ENCODE measurements at regions not wholly inside any gene's neighbourhood (a gene's known extent, or its start where the extent isn't known, plus 50 kb on each side); places are given as distances from the start of the nearest gene placed in this dataset.

DNA sequence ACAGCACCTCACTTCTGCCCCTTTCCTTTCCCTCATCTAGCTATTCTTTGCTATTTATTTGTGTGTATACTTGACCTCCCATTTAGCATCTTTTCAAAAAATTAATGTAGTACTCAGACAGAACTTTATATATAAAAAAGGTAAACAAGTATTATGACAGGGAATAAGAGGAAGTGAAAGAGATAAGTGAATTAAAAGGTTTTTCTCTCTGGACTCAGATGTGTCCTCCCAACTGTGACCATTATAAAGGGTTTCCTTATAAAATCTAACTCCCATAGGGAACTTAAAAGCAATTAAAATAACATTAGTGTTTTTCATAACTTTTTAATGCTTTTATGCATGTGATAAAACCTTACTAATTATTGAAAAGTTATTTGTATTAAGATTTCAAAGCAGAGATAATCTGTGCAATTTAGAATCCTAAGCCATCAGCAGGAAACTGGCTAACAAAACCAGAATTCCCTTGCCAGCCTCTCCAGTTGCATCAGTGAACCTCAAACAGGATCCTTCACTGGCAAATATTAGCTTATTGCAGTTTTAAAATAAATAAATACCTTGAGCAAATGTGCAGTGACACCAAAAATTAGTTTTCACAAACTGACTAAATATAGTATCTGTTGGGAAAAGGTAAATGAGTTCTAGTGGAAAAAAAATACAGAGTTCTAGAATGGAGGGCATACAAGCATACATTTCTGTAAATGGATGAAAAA is 930.7 kb downstream of the BCL11A start:
- no peak for DNase-seq

- DNase-seq = no peak
Measured at GRCh38 chr2:59604123-59604522, 949.3 kb downstream of the BCL11A start.

DNA sequence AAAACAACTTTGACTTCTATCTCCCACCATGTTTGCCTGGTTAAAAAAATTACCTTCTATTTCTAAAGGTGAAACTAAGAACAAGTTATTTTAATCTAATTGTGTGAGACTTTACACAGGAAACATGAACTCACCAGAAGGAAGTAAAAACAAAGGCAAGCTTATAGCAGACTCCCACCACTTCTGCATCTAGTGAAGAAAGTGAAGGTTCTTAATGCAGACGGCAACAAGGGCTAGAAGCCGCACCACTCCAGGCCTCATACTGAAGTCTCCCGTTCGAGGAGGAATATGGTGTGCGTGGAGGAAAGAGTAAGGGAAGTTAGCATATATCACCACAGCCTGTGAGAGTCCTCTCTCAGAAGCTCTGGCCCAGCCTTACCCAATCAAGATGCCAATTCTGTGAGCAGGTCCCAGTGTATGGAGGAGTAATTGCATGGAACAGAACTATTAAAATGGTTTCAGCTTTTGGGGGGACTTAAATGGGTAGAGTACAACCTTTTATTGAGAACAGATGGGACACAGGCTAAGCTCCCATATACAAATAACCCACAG is 958.7 kb downstream of the BCL11A start:
- DNase-seq = no peak

GRCh38 chr2:59590798-59591197 is 962.7 kb downstream of the BCL11A start:
- DNase-seq = no peak

DNA sequence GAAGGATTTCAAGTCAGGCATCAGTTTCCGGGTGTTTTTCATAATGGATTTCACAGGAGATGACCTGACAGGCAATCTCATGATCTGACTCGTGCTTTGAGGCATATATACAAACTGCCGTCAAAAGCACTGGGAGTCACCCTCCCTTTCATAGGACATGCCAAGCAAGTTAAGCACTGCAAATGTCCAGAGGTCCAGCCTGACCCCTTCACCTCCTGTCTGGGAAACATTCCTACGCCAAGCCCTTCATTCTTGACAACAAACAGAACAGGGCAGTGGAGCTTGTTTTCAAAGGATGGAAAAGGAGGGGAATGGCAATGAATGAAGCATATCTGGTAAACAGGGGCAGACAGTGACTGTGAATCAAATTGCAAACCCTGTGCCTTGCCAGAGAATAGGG is 963.6 kb downstream of the BCL11A start:
- no peak for DNase-seq

GRCh38 chr2:59588286-59588685 is 965.2 kb downstream of the BCL11A start:
- no peak for DNase-seq

DNA sequence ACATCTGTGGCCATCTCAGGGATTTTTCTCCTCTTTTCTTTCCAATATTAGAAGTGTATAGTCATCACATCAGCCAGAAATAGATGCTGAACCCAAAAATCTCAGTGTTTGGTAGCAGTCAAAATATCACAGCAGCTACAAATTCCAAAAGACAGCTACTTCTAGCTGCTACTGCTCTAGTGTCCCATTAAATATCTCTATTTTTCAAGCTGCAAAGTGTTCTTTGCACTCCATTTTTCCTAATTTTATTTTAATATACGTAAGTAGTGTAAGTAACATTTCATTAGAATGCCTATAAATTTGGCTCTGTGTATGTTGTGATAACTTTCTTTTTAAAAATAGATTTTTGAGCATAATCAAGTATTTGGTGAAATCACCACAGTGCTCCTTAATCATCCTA is 967.3 kb downstream of the BCL11A start:
- no peak for DNase-seq

DNA sequence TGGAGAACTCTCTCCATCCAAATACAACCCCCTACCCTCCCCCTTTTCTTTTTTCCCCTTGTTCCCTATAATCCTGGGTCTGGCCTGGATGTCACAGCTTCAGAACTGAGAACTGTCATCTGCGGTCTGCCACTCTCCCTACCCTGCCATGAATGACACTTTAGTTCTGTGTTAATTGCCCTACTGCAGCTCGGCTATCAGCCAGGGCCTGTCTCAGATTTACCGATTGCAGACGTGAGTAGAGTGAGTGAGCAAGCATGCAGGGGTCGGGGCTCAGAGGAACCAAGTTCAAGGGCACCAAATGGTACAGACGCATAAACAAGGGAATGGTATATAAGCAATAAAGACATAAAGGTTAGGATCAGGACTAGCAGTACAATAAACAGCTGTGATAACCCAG is 967.8 kb downstream of the BCL11A start:
- DNase-seq = no peak

- no peak for DNase-seq
Measured at GRCh38 chr2:59584958-59585357, 968.5 kb downstream of the BCL11A start.

- DNase-seq = no peak
Measured at GRCh38 chr2:59583173-59583765, 970.2 kb downstream of the BCL11A start.

DNA sequence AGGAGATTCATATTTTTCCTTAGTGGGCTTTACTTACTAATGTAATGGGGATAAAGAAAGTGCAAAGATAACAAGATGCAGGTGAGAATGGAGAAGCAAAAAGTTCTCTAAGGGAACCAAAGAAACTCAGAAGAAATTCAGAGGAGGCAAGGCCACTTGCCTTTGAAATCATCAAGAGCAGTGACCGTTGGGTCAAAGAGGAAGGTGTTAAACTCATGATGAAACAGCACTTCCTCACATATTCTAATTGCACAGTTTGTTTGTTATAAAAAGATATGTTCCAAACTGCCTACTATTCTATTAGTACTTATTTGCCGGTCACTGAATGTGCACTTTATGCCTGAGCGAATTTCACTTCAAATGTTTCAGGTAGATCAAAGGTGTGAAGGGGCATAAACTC is 975.1 kb downstream of the BCL11A start:
- no peak for DNase-seq

DNA sequence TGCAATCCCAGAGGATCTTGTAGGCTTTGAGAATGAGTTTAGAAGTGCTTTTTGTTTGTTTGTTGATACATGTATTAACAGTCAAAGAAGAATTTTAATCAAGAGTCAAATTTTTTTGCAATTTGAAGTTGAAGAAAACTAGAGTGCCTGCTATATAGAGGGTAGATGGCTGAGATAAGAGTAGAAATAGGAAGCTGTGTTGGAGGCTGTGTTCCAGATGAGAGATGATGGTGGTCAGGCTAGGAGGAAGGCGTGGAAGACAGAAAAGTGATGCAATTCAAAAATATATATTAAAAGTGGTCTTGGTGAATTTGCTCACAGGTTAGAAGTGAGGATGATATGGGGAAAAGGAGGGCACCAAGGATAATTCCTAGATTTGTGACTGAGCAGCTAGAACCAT is 978.3 kb downstream of the BCL11A start:
- no peak for DNase-seq

- DNase-seq = no peak
Measured at GRCh38 chr2:59572227-59572626, 981.2 kb downstream of the BCL11A start.

GRCh38 chr2:59570818-59571217 is 982.6 kb downstream of the BCL11A start:
- no peak for DNase-seq

- DNase-seq = no peak
Measured at GRCh38 chr2:59569124-59569523, 984.3 kb downstream of the BCL11A start.

DNA sequence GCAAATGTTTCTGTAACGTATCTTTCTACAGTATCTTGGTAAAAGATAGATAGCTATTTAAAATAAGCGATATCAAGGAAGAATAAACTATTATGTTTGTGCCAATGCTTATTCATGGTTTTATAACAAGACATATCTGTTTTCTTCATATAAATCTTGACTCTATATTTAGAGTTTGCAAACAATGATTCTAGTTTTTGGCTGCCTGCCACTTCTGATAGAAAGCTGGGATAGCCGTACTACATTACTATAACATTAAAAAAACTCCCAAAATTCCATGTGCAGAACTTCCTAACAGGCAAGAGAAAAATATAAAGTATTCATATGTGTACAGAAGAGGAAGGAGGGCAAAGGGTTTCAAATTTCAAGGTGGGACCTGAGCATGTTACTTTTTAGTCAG is 985.0 kb downstream of the BCL11A start:
- DNase-seq = no peak

DNA sequence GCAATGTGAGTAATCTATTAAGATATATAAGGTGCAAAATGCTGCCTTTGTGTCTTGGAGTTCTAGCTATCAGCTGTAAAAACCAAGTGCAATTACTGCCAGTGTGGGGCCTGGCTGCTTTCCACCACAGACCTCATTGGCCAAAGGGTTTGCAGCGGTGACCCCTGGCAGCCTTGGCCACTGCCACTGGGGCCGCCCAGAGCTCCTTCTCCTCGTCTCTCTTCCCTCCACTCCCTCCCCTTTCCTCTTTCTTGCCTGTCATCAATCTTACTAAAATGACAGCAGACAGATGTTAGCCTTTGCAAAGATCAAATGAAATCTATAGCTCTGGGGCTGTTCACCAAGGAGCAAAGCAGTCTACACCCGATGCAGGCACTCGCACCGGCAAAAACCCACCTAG is 986.3 kb downstream of the BCL11A start:
- DNase-seq = no peak

- DNase-seq = no peak
Measured at GRCh38 chr2:59566739-59567138, 986.7 kb downstream of the BCL11A start.

DNA sequence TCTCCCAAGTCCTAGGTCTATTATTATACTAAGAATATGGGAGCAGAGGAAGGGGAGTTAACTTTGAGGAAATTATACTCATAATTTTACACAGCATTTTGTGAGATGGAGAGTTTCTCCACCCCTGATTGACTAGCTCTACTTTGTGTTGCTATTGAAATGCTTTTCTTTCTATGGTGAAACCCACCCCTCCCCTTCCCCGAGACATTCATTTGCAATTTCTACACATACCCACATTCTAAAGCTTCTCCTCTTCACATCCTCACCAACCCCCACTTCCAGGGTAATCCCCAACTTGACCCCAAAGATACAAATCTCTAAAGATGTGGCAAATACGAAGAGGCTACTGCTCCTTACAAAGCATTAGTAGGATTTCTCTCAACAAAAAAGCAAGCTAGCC is 992.2 kb downstream of the BCL11A start:
- no peak for DNase-seq

DNA sequence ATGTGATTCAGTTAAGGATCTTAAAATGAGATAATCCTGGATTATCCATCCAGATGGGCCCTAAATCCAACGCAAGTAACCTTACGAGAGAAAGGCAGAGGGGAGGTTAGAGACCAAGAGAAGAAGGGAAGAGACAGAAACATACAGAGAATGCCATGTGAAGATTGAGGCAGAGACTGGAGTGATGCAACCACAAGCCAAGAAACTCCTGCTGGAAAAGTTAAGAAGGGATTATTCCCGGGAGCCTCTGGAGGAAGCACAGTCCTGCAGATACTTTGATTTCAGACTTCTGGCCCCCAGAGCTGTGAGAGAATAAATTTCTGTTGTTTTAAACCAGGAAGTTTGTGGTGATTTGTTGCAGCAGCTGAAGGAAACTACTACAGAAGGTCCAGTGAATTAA is 992.7 kb downstream of the BCL11A start:
- DNase-seq = no peak

DNA sequence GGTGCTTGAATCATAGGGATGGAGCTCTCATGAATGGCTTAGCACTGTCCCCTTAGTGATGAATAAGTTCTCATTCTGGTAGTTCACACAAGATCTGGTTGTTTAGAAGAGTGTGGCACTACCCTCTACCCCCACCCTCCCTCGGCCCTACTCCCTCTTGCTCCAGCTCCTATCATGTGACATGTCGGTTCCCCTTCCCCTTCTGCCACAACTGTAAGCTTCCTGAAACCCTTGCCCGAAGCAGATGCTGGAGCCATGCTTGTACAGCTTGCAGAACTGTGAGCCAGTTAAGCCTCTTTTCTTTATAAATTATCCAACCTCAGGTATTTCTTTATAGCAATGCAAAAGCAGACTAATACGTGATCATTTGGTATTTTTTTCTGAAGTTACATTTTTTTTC is 1012.6 kb downstream of the BCL11A start:
- DNase-seq = no peak

DNA sequence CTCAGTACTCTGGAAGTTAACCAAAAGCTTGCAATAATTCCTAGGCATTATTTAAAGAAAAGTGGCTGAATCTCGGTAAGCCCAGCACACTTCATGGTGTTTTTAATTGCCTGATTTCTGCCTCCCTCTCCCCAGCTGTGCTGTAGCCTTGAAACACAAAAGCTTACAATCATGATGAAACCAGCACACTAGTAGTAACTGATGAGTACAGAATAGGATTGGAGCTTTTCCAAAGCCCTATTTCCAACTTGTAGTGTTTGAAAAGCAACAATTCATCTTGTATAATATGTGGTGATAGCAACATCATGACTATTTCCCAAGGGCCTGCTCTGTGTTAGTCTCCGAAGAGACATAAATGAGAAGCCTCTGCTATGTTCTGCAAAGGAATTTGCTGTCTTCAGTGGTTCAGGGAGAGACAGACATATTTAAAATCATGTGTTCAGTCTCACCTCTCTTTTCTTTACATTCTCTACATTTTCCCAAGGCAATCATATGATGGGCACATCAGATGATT is 1015.0 kb downstream of the BCL11A start:
- DNase-seq = no peak

GRCh38 chr2:59532808-59533207 is 1020.6 kb downstream of the BCL11A start:
- no peak for DNase-seq

GRCh38 chr2:59530258-59530657 is 1023.2 kb downstream of the BCL11A start:
- no peak for DNase-seq

DNA sequence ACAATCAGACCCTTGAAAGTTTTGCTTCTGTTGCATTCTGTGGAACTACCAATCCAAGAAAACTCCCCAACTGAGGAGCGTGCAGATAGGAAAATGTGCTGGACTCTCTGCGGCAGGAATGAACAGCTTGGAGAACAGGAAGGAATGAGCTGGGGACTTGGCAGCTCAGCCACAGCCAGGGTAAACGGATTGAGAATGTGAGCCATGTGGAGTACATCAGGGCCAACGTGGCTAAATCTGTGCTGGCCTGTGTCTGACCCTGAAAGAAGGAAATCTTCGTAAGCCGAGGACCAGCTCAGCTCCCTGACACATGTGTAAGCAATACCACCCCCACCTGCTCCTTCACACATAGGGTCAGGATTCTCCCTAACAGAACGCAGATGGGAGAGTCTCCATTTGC is 1023.7 kb downstream of the BCL11A start:
- DNase-seq = no peak
